RWPE2 (cell line): ENCODE measurements at regions not wholly inside any gene's neighbourhood (a gene's known extent, or its start where the extent isn't known, plus 50 kb on each side); places are given as distances from the start of the nearest gene placed in this dataset.
"Not testable (repeated sequence)": the region's sequence is repeated elsewhere in the genome, so short reads cannot be mapped to it uniquely, and the experiment has no call there.

Experiments
- ATAC-seq: fragments of 200-7000 bp; cut with Tn5 transposase; 3 replicates; pipeline ENCODE4 v1.9.1; 2021; ENCODE audit warnings: low read depth
- DNase-seq: peaks from one replicate; pipeline ENCODE4 v3.0.0-alpha.2; 2020; ENCODE audit warnings: low spot score
- H3K27ac ChIP-seq: fragments of 450-650 bp; 2 replicates; pipeline ENCODE4 v1.5.1; 2017; ENCODE audit warnings: mild to moderate bottlenecking; ENCODE audit not compliant: poor library complexity, severe bottlenecking
- H3K27me3 ChIP-seq: fragments of 250-450 bp; sonication (Bioruptor Pico); 2 replicates; pipeline ENCODE4 v1.5.1; 2021; ENCODE audit warnings: mild to moderate bottlenecking, moderate library complexity; ENCODE audit not compliant: insufficient read depth, poor library complexity, severe bottlenecking
- H3K36me3 ChIP-seq: fragments of 250-450 bp; sonication (Bioruptor Pico); 2 replicates; pipeline ENCODE4 v1.5.1; 2020; ENCODE audit warnings: low read depth, mild to moderate bottlenecking, moderate library complexity
- H3K4me1 ChIP-seq: fragments of 250-450 bp; sonication (Bioruptor Pico); 2 replicates; pipeline ENCODE4 v1.5.1; 2021; ENCODE audit warnings: mild to moderate bottlenecking, moderate library complexity; ENCODE audit not compliant: insufficient read depth, poor library complexity, severe bottlenecking
- H3K4me3 ChIP-seq: fragments of 250-450 bp; sonication (Bioruptor Pico); 2 replicates; pipeline ENCODE4 v1.5.1; 2021; ENCODE audit warnings: mild to moderate bottlenecking, moderate library complexity; ENCODE audit not compliant: severe bottlenecking
- H3K9me3 ChIP-seq: fragments of 250-450 bp; sonication (Bioruptor Pico); 2 replicates; pipeline ENCODE4 v1.5.1; 2021; ENCODE audit warnings: mild to moderate bottlenecking, moderate library complexity; ENCODE audit not compliant: severe bottlenecking
- CTCF ChIP-seq: fragments of 450-650 bp; IDR thresholded peaks from one replicate; pipeline ENCODE4 v1.5.1; 2017; ENCODE audit warnings: mild to moderate bottlenecking, moderate library complexity; ENCODE audit not compliant: poor library complexity, severe bottlenecking

- Histone ChIP-seq H3K4me3 (no peak overlapping the region), H3K9me3 (no peaks in the 10 kb centered on the region), H3K27ac (no peak overlapping the region), H3K4me1 (peaks cover 4% of the 10 kb centered on the region), H3K36me3 (no peaks in the 10 kb centered on the region), H3K27me3 (no peaks in the 10 kb centered on the region)
- no peak for TF ChIP-seq CTCF
- DNase-seq, result no peak
- ATAC-seq, result no peak
Measured at GRCh38 chr11:38339835-38340440, 1741.9 kb upstream of the RAG2 start.

GRCh38 chr11:38338022-38338421 is 1740.0 kb upstream of the RAG2 start:
- H3K9me3 ChIP-seq, H3K4me3 ChIP-seq, H3K27ac ChIP-seq, DNase-seq, H3K36me3 ChIP-seq, ATAC-seq, H3K4me1 ChIP-seq, H3K27me3 ChIP-seq: not testable (repeated sequence)

- TF ChIP-seq CTCF, result no peak
- no peak for ATAC-seq
- Histone ChIP-seq H3K4me3 (no peak overlapping the region), H3K9me3 (peaks cover 2% of the 10 kb centered on the region), H3K36me3 (no peaks in the 10 kb centered on the region), H3K27me3 (no peaks in the 10 kb centered on the region), H3K4me1 (no peaks in the 10 kb centered on the region), H3K27ac (no peak overlapping the region)
- DNase-seq, result no peak
Measured at GRCh38 chr11:38332046-38332445, 1734.0 kb upstream of the RAG2 start.

GRCh38 chr11:38330578-38330977 is 1732.5 kb upstream of the RAG2 start:
- Histone ChIP-seq H3K27me3 (no peaks in the 10 kb centered on the region), H3K4me3 (no peak overlapping the region), H3K36me3 (no peaks in the 10 kb centered on the region), H3K9me3 (peaks cover 2% of the 10 kb centered on the region), H3K4me1 (no peaks in the 10 kb centered on the region), H3K27ac (no peak overlapping the region)
- DNase-seq (no peak), ATAC-seq (no peak)
- TF ChIP-seq CTCF, result no peak

- no peak for TF ChIP-seq CTCF
- DNase-seq, result no peak
- Histone ChIP-seq H3K4me1 (no peaks in the 10 kb centered on the region), H3K27me3 (no peaks in the 10 kb centered on the region), H3K4me3 (no peak overlapping the region), H3K27ac (no peak overlapping the region), H3K9me3 (no peaks in the 10 kb centered on the region), H3K36me3 (no peaks in the 10 kb centered on the region)
- ATAC-seq, result no peak
Measured at GRCh38 chr11:38323961-38324761, 1726.1 kb upstream of the RAG2 start.
